Retina (tissue), 1 donor: ENCODE measurements at regions not wholly inside any gene's neighbourhood (a gene's known extent, or its start where the extent isn't known, plus 50 kb on each side); places are given as distances from the start of the nearest gene placed in this dataset.

ENCODE experiments used
- DNase-seq: peaks from one replicate; pipeline ENCODE4 v3.0.0-alpha.2; 2016

DNA sequence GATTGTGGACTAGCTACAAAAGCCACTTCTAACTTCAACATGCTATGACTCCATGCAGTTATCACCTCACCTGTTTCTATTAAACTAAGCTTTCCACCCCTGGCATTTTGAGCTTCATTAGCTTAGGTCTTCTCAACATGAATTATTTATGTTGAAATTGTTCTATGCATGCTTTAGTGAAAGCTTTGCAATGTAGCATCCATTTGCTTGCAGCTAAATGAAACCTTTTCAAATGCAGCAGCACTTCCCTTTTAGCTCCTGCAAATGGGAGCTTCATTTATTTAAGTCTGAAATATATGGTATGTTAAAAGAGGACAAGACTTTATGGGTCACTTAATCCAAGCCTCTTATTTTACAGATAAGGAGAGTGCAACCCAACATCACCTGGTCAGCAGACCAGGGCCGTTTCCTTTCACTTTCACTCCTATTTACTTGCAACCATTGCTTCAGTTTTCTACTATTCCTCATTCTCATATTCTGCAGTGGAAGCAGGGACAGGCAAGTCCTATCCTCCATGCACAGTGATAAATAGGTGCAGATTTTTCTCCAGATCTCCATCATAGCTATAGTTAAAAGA is 56.4 kb upstream of the SAMSN1 start:
- DNase-seq, result peak; percentile 41

GRCh38 chr21:14600569-14601297 is 54.6 kb upstream of the SAMSN1 start:
- no peak for DNase-seq

- DNase-seq, result no peak
These were observed 52.0 kb upstream of the SAMSN1 start for GRCh38 chr21:14598065-14598464.
